GM12878 (cell line): ENCODE measurements at regions not wholly inside any gene's neighbourhood (a gene's known extent, or its start where the extent isn't known, plus 50 kb on each side); places are given as distances from the start of the nearest gene placed in this dataset.

Source experiments
- ATAC-seq: fragments of 200-7000 bp; cut with Tn5 transposase; 3 replicates; pipeline ENCODE4 v1.9.1; 2020; ENCODE audit warnings: mild to moderate bottlenecking, moderate library complexity
- BruUV-seq: library from RNA; stranded (reverse); fragments of 400-500 nt; replicated peaks from 2 replicates; lab custom pipeline; 2021; lab: Mats Ljungman, UMichigan
- CTCF ChIA-PET: fragments of 300-600 bp; sonication (Branson Sonifier 250); formaldehyde crosslinking; extraction: SDS; loops from one replicate; lab custom pipeline; 2021; ENCODE audit warnings: inconsistent platforms; lab: Yijun Ruan, JAX
- POLR2A ChIA-PET: fragments of 350-600 bp; formaldehyde crosslinking; extraction: SDS; loops from one replicate; lab custom pipeline; 2021; ENCODE audit warnings: inconsistent platforms; lab: Charles Lee
- RAD21 ChIA-PET: fragments of 300-600 bp; sonication (Branson Sonifier 250); formaldehyde crosslinking; loops from one replicate; lab custom pipeline; 2023; ENCODE audit warnings: antibody characterized with exemption; ENCODE audit not compliant: unreplicated experiment; lab: Charles Lee
- SMC1A ChIA-PET: fragments of 300-600 bp; sonication (Branson Sonifier 250); formaldehyde crosslinking; loops from one replicate; lab custom pipeline; 2023; ENCODE audit not compliant: unreplicated experiment, uncharacterized antibody; lab: Charles Lee
- DNase-seq: peaks from one replicate; pipeline ENCODE4 v3.0.0-alpha.2; 2011; ENCODE audit warnings: low read depth, low spot score
- FAIRE-seq: peaks from 3 replicates; lab custom pipeline; 2011; peaks lifted over from hg19 to GRCh38; lab: Jason Lieb, UNC
- H2AFZ ChIP-seq: 2 replicates; pipeline ENCODE4 v1.6.0; 2011; ENCODE audit warnings: low read depth, low read length, control low read depth; ENCODE audit not compliant: control insufficient read depth
- H3K27ac ChIP-seq: 2 replicates; pipeline ENCODE4 v1.5.1; 2011; ENCODE audit warnings: control low read depth; ENCODE audit not compliant: control insufficient read depth, insufficient read depth
- H3K27me3 ChIP-seq, 2 experiments: replicated peaks in 1 of 2; 2 replicates each; pipeline versions ENCODE4 v1.6.0 to v1.6.1; 2011; ENCODE audit warnings: low read length in 1 of 2; ENCODE audit not compliant: control insufficient read depth in 2 of 2, insufficient read depth in 2 of 2
- H3K36me3 ChIP-seq, 2 experiments: 2 replicates each; pipeline ENCODE4 v1.5.1; 2011; ENCODE audit warnings: low read length in 1 of 2; ENCODE audit not compliant: control insufficient read depth in 2 of 2, insufficient read depth in 2 of 2
- H3K4me1 ChIP-seq: 2 replicates; pipeline ENCODE4 v1.6.1; 2011; ENCODE audit warnings: mild to moderate bottlenecking, low read length, moderate library complexity, mixed read lengths; ENCODE audit not compliant: control insufficient read depth, insufficient read depth
- H3K4me2 ChIP-seq: 2 replicates; pipeline ENCODE4 v1.6.0; 2011; ENCODE audit warnings: control low read depth; ENCODE audit not compliant: control insufficient read depth, insufficient read depth
- H3K4me3 ChIP-seq: fragments of 200-600 bp; sonication (generic); 2 replicates; pipeline ENCODE4 v1.5.1; 2016
- H3K79me2 ChIP-seq: 2 replicates; pipeline ENCODE4 v1.6.0; 2011; ENCODE audit warnings: low read length; ENCODE audit not compliant: control insufficient read depth, insufficient read depth
- H3K9ac ChIP-seq: 2 replicates; pipeline ENCODE4 v1.8.0; 2011; ENCODE audit warnings: low read length, control low read depth, mixed read lengths; ENCODE audit not compliant: control insufficient read depth, insufficient read depth
- H3K9me3 ChIP-seq: replicated peaks from 3 replicates; pipeline ENCODE4 v1.5.1; 2011; ENCODE audit warnings: mild to moderate bottlenecking, low read length; ENCODE audit not compliant: control insufficient read depth, insufficient read depth
- H4K20me1 ChIP-seq: 2 replicates; pipeline ENCODE4 v1.6.0; 2011; ENCODE audit not compliant: control insufficient read depth, insufficient read depth
- BRCA1 ChIP-seq: IDR thresholded peaks from 2 replicates; pipeline ENCODE4 v1.6.1; 2011; ENCODE audit warnings: low read depth, low read length, improper control_type of control experiment
- CHD2 ChIP-seq: IDR thresholded peaks from 2 replicates; pipeline ENCODE4 v1.6.1; 2011; ENCODE audit warnings: low read depth, low read length, improper control_type of control experiment, borderline replicate concordance
- JUNB ChIP-seq: IDR thresholded peaks from 2 replicates; pipeline ENCODE4 v1.6.1; 2016; ENCODE audit warnings: antibody characterized with exemption, mild to moderate bottlenecking
- MEF2A ChIP-seq: IDR thresholded peaks from 2 replicates; pipeline ENCODE4 v1.6.1; 2011; ENCODE audit warnings: low read depth, mild to moderate bottlenecking, low read length, moderate library complexity; ENCODE audit not compliant: insufficient read depth
- NFYA ChIP-seq: IDR thresholded peaks from 2 replicates; pipeline ENCODE4 v1.6.1; 2011; ENCODE audit warnings: low read depth, mild to moderate bottlenecking, low read length, improper control_type of control experiment, borderline replicate concordance
- RCOR1 ChIP-seq: conservative IDR thresholded peaks from 2 replicates; pipeline ENCODE4 v1.6.1; 2012; ENCODE audit warnings: low read depth, low read length, improper control_type of control experiment
- RUNX3 ChIP-seq: IDR thresholded peaks from 2 replicates; pipeline ENCODE4 v1.6.1; 2012; ENCODE audit warnings: low read length, inconsistent platforms
- TCF12 ChIP-seq: IDR thresholded peaks from 2 replicates; pipeline ENCODE4 v1.6.1; 2011; ENCODE audit warnings: low read depth, mild to moderate bottlenecking, low read length
- WGBS: methylation state at CpG from one replicate; pipeline ENCODE4 v1.1.6; 2016; ENCODE audit warnings: low lambda C conversion rate; ENCODE audit not compliant: insufficient replicate concordance, insufficient coverage; ENCODE audit errors: missing lambda C conversion rate; 5-methylcytosine and 5-hydroxymethylcytosine counted together
- in situ Hi-C: fragments of 300-500 bp; cut with MboI; formaldehyde crosslinking; loops from 9 replicates; pipeline ENCODE4 v1.14.3; 2018; ENCODE audit warnings: mixed read lengths
- intact Hi-C: fragments of 100-400 bp; cut with micrococcal nuclease; formaldehyde crosslinking; loops from one replicate; pipeline ENCODE4 v1.14.2; 2022; ENCODE audit not compliant: unreplicated experiment
- TF ChIP-seq, protein P1 (sequence below): IDR thresholded peaks from 2 replicates; pipeline ENCODE4 v1.6.1; 2011; ENCODE audit warnings: borderline replicate concordance, low read depth, mild to moderate bottlenecking, moderate library complexity, low read length; ENCODE audit not compliant: insufficient read depth, poor library complexity, severe bottlenecking
- TF ChIP-seq, protein P2 (sequence below): fragments of 450-650 bp; IDR thresholded peaks from 2 replicates; pipeline ENCODE4 v1.6.1; 2017; ENCODE audit warnings: mild to moderate bottlenecking
- TF ChIP-seq, protein P3 (sequence below): fragments of 450-650 bp; IDR thresholded peaks from 2 replicates; pipeline ENCODE4 v1.6.1; 2017; ENCODE audit warnings: borderline replicate concordance
- TF ChIP-seq, protein P4 (sequence below): fragments of 450-650 bp; IDR thresholded peaks from 2 replicates; pipeline ENCODE4 v1.6.1; 2017; ENCODE audit warnings: mild to moderate bottlenecking, moderate library complexity
- TF ChIP-seq, protein P5 (sequence below): fragments of 450-650 bp; IDR thresholded peaks from 2 replicates; pipeline ENCODE4 v1.6.1; 2017; ENCODE audit warnings: antibody characterized with exemption, mild to moderate bottlenecking, moderate library complexity

DNA sequence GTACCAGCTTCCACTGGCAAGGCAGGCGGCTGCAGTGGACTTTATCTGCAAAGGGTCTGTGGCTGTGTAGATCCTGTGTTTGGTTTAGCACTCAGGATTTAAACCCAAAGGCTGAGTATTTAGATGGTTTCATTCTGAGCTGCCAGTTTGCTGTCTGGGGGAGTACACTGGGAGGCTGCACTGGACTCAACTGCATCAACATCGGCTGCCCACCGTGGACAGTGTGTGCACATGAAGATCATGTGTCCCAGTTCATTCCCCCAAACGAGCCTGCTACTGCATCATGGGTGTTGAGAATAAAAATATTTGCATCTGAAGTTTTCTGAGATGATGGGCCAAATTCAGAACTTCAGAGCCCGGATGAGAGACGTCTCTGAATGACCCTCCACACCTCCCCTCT is 328.6 kb upstream of the SHH start:
- ATAC-seq (no peak), DNase-seq (no peak)
- H3K4me2 ChIP-seq, result no peak overlapping the region
- no peak overlapping the region for H2AFZ ChIP-seq
- intact Hi-C loops, result no loop called here
- no peaks in the 10 kb centered on the region for H3K4me1 ChIP-seq
- H3K27me3 ChIP-seq, result no peaks in the 10 kb centered on the region
- CTCF ChIA-PET, result interaction anchor here (0.5 kb wide), 1 partner anchor 11 kb away, joined by 3 read pairs; no protein-coding TSS in a partner anchor
- WGBS, result 27% methylated on average over 6 of the region's 6 CpGs
- RAD21 ChIA-PET, result no interaction called here
- H3K27ac ChIP-seq, result no peak overlapping the region
- no peak overlapping the region for H3K4me3 ChIP-seq
- SMC1A ChIA-PET, result no interaction called here
- H3K36me3 ChIP-seq, result no peaks in the 10 kb centered on the region
- H4K20me1 ChIP-seq, result no peaks in the 10 kb centered on the region
- no peaks in the 10 kb centered on the region for H3K79me2 ChIP-seq
- no TSS peak for BruUV-seq
- TF ChIP-seq, protein P1, sequence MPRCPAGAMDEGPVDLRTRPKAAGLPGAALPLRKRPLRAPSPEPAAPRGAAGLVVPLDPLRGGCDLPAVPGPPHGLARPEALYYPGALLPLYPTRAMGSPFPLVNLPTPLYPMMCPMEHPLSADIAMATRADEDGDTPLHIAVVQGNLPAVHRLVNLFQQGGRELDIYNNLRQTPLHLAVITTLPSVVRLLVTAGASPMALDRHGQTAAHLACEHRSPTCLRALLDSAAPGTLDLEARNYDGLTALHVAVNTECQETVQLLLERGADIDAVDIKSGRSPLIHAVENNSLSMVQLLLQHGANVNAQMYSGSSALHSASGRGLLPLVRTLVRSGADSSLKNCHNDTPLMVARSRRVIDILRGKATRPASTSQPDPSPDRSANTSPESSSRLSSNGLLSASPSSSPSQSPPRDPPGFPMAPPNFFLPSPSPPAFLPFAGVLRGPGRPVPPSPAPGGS, result no peak
- TF ChIP-seq, protein P2, sequence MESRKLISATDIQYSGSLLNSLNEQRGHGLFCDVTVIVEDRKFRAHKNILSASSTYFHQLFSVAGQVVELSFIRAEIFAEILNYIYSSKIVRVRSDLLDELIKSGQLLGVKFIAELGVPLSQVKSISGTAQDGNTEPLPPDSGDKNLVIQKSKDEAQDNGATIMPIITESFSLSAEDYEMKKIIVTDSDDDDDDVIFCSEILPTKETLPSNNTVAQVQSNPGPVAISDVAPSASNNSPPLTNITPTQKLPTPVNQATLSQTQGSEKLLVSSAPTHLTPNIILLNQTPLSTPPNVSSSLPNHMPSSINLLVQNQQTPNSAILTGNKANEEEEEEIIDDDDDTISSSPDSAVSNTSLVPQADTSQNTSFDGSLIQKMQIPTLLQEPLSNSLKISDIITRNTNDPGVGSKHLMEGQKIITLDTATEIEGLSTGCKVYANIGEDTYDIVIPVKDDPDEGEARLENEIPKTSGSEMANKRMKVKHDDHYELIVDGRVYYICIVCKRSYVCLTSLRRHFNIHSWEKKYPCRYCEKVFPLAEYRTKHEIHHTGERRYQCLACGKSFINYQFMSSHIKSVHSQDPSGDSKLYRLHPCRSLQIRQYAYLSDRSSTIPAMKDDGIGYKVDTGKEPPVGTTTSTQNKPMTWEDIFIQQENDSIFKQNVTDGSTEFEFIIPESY, result no peak
- TF ChIP-seq, protein P3, sequence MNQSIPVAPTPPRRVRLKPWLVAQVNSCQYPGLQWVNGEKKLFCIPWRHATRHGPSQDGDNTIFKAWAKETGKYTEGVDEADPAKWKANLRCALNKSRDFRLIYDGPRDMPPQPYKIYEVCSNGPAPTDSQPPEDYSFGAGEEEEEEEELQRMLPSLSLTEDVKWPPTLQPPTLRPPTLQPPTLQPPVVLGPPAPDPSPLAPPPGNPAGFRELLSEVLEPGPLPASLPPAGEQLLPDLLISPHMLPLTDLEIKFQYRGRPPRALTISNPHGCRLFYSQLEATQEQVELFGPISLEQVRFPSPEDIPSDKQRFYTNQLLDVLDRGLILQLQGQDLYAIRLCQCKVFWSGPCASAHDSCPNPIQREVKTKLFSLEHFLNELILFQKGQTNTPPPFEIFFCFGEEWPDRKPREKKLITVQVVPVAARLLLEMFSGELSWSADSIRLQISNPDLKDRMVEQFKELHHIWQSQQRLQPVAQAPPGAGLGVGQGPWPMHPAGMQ, result no peak
- TF ChIP-seq MEF2A (no peak), CHD2 (no peak), BRCA1 (no peak), TCF12 (no peak), NFYA (no peak), JUNB (no peak), RCOR1 (no peak), RUNX3 (no peak)
- TF ChIP-seq, protein P4, sequence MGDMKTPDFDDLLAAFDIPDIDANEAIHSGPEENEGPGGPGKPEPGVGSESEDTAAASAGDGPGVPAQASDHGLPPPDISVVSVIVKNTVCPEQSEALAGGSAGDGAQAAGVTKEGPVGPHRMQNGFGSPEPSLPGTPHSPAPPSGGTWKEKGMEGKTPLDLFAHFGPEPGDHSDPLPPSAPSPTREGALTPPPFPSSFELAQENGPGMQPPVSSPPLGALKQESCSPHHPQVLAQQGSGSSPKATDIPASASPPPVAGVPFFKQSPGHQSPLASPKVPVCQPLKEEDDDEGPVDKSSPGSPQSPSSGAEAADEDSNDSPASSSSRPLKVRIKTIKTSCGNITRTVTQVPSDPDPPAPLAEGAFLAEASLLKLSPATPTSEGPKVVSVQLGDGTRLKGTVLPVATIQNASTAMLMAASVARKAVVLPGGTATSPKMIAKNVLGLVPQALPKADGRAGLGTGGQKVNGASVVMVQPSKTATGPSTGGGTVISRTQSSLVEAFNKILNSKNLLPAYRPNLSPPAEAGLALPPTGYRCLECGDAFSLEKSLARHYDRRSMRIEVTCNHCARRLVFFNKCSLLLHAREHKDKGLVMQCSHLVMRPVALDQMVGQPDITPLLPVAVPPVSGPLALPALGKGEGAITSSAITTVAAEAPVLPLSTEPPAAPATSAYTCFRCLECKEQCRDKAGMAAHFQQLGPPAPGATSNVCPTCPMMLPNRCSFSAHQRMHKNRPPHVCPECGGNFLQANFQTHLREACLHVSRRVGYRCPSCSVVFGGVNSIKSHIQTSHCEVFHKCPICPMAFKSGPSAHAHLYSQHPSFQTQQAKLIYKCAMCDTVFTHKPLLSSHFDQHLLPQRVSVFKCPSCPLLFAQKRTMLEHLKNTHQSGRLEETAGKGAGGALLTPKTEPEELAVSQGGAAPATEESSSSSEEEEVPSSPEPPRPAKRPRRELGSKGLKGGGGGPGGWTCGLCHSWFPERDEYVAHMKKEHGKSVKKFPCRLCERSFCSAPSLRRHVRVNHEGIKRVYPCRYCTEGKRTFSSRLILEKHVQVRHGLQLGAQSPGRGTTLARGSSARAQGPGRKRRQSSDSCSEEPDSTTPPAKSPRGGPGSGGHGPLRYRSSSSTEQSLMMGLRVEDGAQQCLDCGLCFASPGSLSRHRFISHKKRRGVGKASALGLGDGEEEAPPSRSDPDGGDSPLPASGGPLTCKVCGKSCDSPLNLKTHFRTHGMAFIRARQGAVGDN, result no peak
- TF ChIP-seq, protein P5, sequence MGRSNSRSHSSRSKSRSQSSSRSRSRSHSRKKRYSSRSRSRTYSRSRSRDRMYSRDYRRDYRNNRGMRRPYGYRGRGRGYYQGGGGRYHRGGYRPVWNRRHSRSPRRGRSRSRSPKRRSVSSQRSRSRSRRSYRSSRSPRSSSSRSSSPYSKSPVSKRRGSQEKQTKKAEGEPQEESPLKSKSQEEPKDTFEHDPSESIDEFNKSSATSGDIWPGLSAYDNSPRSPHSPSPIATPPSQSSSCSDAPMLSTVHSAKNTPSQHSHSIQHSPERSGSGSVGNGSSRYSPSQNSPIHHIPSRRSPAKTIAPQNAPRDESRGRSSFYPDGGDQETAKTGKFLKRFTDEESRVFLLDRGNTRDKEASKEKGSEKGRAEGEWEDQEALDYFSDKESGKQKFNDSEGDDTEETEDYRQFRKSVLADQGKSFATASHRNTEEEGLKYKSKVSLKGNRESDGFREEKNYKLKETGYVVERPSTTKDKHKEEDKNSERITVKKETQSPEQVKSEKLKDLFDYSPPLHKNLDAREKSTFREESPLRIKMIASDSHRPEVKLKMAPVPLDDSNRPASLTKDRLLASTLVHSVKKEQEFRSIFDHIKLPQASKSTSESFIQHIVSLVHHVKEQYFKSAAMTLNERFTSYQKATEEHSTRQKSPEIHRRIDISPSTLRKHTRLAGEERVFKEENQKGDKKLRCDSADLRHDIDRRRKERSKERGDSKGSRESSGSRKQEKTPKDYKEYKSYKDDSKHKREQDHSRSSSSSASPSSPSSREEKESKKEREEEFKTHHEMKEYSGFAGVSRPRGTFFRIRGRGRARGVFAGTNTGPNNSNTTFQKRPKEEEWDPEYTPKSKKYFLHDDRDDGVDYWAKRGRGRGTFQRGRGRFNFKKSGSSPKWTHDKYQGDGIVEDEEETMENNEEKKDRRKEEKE, result no peak
- TF ChIP-seq, all 136 proteins: peak for 0
- no peak for FAIRE-seq
- in situ Hi-C loops, result no loop called here
- Histone ChIP-seq H3K9ac (no peak overlapping the region), H3K9me3 (no peaks in the 10 kb centered on the region)
- POLR2A ChIA-PET, result interaction anchor here (0.7 kb wide), 1 partner anchor 28 kb away, joined by 3 read pairs; no protein-coding TSS in a partner anchor
